Fibroblast of skin of right quadriceps (primary cell): ENCODE measurements at regions not wholly inside any gene's neighbourhood (a gene's known extent, or its start where the extent isn't known, plus 50 kb on each side); places are given as distances from the start of the nearest gene placed in this dataset.
"Not testable (repeated sequence)": the region's sequence is repeated elsewhere in the genome, so short reads cannot be mapped to it uniquely, and the experiment has no call there.

Experiments used
- DNase-seq: peaks from one replicate; pipeline ENCODE4 v3.0.0-alpha.2; 2013

DNA sequence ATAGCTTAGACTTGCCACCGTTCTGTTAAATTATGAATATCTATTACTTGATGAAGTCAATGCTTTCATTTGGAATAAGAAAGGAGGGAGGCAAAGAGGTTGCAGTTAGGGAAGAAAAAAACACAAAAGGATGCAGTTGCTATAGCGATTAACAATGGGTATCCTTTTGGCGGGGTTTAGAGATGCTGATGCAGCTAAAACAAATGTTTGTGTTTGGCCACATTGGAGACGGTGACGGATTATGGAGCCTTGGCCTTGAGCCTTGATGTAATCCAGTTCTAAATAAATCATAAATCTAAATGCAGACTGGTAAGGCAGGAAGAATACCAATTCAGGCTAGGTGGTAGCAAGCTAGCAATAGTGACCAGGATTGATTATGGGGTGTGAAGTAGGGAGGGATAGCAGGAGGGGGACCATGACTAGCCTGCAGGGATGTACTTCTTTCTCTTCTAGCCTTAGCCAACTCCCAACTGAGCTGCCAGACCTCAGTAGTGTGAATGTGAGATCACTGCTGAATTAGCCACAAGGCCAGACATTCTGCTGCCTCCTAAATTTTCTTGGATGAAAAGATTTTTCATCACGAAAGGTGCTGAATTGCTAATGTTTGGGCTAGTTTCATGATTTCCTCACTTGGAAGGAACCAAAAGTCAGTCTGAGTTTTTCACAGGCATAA, 160.3 kb downstream of the TLR4 start:
- no peak for DNase-seq

DNA sequence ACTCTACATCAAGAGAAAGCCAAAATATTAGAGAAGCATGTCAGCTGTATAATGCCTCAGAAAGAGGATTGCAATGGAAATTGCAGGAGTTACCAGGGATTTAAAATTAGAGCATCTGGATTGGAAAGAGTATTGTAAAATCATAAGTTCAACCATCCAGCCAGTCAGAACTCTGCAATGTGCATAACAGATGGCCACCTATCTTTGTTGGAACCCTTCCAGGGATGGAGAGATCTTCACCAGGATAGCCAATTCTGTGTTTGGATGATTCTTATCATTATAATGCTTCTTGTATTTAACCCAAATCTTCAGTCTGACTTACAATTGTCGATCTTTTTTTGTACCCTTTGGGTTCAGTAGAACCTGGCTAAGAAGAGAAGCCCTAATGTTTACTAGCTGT, 164.4 kb downstream of the TLR4 start:
- no peak for DNase-seq

DNA sequence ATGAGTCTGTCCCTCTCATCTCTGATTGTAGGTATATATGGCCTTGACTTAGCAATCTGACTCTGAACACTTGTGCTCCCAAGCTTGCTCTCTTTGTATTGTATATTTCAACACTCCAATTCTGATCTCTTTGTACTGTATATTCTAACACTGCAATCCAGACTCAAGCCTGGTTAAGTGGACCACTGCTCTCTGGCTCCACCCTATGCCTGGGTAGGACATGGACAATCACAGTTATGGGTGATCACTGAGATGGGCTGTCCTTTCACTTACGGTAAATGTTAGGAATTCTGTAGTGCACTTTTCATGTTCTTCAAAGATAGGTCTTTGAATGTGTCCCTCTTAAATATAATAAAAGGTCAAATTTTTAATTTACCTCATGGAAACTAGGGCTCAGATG, 165.1 kb downstream of the TLR4 start:
- no peak for DNase-seq

GRCh38 chr9:117869712-117870111, 165.5 kb downstream of the TLR4 start:
- no peak for DNase-seq

DNA sequence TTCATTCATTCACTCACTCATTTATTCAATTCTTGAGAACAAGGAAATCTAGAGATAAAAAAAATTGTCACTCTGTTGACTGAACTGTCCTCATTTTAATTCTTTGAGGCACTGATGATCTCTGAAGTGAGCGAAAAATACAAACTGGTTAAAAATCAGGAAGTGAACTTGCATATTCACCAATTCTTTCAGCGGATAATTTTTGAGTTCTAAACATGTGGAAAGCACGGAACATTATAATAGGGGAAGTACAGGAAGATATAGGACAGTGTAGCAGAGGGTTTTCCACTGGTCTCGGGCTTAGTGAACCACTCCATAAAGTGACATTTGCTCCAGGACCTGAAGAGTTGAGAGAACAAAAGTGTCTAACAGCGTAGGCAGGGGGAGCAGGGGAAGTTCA, 169.5 kb downstream of the TLR4 start:
- no peak for DNase-seq

DNA sequence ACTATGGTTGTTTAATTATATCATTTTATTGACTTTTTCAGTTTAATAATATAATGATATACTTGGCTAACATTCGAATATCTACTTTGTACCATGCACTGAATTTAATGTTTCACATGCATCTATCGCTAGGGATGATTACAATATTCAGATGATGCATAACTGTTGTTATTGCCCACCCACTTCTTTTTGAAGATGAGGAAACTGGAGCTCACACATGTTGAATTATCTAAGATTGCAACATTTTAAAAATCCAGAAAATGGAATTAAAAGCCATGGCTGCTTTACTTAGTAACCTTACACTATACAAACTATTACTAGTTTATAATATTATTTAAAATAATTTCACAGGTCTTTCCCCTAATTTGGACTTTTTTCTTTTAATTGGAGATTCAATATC, 171.7 kb downstream of the TLR4 start:
- no peak for DNase-seq

GRCh38 chr9:117882171-117882570, 178.0 kb downstream of the TLR4 start:
- no peak for DNase-seq

GRCh38 chr9:117886616-117887015, 182.4 kb downstream of the TLR4 start:
- no peak for DNase-seq

- no peak for DNase-seq
Observed at GRCh38 chr9:117887383-117887782, 183.2 kb downstream of the TLR4 start.

- DNase-seq: no peak
Observed at GRCh38 chr9:117887941-117888340, 183.7 kb downstream of the TLR4 start.

GRCh38 chr9:117903453-117903852, 199.2 kb downstream of the TLR4 start:
- no peak for DNase-seq

DNA sequence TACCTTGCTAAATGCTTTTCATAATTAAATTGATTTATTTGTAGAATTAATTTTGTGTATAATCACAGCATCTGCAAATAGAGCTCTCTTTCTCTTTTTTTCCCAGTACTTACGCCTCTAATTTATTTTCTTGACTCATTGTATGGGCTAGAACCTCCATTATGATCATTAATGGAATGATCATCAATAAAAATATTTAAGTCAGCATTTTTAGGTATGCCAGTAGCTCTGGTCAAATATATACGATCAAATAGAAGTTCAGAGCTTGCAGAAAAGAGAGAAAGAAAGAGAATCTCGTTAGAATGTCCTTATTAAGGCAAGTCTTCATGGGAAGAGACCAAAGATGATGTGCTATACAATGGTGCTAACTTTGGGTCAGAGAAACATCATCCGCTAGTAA, 202.6 kb downstream of the TLR4 start:
- no peak for DNase-seq

- no peak for DNase-seq
Observed at GRCh38 chr9:117907420-117907819, 203.2 kb downstream of the TLR4 start.

GRCh38 chr9:117916291-117916690, 212.1 kb downstream of the TLR4 start:
- no peak for DNase-seq

GRCh38 chr9:117917873-117918272, 213.7 kb downstream of the TLR4 start:
- DNase-seq: no peak

GRCh38 chr9:117919538-117919937, 215.3 kb downstream of the TLR4 start:
- no peak for DNase-seq

DNA sequence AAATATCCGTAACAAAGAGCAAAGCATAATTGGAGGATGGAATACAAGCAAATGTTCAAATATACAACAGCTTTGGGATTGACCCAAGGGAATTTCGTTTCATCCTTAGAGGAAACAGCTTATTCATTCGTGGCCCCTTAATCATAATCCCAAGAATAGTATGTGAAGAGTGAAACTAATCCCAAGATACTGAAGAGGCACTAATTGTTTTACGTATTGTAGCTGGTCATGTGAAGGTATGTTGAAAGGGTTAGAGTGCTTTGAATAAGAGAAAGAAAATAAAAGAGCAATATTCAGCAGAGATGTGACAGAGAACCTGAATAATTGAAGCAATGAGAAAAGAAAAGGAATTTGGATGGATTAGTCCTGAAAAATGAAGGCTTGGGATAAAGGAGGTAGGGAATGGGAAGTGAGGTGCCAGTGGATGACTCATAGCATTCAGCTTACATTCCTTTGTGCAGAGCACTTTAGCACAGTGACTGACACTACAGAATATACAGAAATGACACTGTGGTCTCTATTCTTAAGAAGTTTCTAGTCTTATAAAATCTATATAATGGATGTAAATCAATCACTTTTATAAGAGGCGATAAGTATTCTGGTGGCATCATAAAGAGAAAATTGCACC, 221.9 kb downstream of the TLR4 start:
- DNase-seq: no peak

DNA sequence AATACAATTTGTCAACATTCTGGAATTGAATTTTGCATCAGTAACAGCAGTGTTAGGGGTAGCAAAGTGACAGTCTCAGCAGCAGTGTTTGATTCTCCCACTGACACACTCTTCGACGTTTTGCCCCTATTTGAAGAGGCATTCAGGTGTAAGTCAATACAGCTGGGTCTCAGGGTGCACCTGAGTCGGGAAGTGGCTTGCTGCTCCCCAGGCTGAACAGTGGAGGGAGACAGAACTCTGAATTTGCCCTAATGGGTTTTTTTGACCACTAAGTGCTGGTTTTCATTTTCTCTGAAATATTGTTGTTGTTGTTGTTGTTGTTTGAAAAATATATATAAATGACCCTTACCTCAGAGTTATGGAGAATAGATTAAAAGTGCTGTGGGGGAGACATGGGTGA, 223.2 kb downstream of the TLR4 start:
- DNase-seq: no peak

DNA sequence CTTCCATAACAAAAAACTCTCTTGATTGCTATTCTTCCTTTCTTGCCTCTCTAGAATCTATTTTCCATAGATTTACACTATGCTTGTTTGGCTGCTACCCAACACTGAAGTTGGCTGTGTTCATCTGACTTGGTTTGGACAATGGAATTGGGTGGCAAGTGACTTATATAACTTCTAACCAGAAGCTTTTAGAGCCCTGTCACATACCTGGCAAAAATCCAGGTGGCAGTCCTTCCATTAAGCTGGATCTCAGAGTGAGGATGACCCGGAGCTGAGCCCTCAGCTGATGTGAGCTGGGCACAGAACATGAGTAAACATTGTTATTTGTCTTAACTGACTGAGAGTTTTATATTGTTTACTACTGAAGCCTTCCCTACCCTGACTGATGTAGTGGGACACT, 225.7 kb downstream of the TLR4 start:
- DNase-seq: no peak

- no peak for DNase-seq
Observed at GRCh38 chr9:117932585-117932984, 228.4 kb downstream of the TLR4 start.

DNA sequence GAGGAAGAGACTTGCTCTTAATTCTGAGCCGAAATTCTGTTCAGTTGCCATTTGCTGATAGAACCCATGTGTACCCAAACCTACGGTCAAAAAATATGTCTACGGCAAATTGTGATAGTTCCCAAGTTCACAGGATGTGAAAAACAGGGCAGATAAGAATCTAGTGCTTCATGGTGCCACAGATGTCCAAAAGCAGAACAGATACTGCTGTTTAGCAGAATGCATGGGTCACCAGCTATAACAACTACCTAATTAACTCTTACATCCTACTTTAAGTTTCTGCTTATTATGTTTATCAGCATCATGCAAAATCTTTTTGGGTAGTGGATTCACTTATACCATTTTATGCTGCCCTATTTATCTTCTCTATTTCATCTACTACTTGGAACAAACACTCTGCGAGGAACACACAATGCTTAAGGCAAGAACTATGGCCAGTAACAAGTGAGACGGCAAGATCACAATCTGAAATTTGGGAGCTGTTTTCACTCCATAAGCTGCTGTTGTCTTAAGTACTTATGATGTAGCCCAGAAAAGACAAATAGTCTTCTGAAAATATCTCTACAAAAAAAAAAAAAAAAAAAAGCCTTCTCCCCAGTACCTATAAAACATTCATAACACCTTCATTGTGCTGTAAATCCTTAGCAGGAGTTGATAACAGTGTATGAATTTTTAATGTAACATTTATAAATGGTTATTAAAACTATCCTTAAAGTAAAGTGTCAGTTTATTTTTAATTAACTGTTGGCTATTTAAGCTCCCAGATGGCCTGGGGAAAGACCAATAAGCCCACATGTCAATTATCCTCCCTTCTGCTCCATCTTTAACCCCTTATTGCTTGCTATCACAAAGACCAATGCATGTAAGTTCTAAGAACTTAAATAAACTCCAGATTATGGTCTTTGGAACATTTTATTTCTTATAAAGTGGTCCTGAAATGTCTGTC, 232.3 kb downstream of the TLR4 start:
- DNase-seq: no peak

GRCh38 chr9:117938086-117938485, 233.9 kb downstream of the TLR4 start:
- DNase-seq: no peak

DNA sequence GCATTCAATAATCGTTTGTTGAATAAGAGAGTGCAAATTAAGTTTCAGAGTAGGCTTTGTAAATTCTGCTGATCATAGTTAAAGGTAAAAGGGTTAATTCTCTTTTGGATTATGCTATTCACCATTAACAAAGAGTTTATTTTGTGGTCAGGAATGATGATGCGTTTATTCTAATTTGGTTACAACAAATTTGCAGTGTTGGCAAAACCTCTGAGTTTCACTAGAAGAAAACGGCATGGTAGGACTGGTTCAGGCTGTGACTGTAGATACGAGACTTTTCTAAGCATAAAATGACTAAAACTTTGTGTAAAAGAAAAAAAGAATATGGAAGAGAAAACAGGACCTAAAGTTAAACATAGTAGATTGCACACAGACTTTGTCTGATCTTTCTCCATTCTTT, 234.7 kb downstream of the TLR4 start:
- no peak for DNase-seq

DNA sequence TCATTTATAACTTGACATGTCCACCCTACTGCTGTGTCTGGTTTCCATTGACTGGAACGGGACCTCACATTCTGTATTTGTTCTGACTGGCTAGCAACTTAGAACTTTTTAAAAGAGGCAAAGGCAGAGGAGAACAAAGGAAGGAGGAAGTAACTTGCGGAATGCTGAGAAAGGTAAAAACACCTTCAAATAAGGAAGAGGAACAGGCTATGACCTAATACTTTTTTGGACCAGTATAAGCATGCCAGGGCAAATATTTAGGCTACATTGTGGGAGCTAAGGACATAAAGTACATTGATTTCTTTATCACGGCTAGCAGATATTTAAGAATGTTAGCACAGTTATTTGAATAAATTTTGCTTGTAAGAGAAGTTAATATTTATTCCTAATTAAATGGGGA, 240.5 kb downstream of the TLR4 start:
- DNase-seq: not testable (repeated sequence)
